GM12892 (cell line): ENCODE measurements at regions not wholly inside any gene's neighbourhood (a gene's known extent, or its start where the extent isn't known, plus 50 kb on each side); places are given as distances from the start of the nearest gene placed in this dataset.

Source experiments
- POLR2A ChIP-seq: IDR thresholded peaks from 2 replicates; pipeline ENCODE4 v1.6.1; 2011; ENCODE audit warnings: low read depth, low read length, control low read depth
- POLR2AphosphoS5 ChIP-seq: IDR thresholded peaks from 2 replicates; pipeline ENCODE4 v1.6.1; 2011; ENCODE audit warnings: low read depth, low read length, control low read depth
- TAF1 ChIP-seq: IDR thresholded peaks from 2 replicates; pipeline ENCODE4 v1.6.1; 2011; ENCODE audit warnings: low read depth, mild to moderate bottlenecking, control low read depth, low read length, borderline replicate concordance

DNA sequence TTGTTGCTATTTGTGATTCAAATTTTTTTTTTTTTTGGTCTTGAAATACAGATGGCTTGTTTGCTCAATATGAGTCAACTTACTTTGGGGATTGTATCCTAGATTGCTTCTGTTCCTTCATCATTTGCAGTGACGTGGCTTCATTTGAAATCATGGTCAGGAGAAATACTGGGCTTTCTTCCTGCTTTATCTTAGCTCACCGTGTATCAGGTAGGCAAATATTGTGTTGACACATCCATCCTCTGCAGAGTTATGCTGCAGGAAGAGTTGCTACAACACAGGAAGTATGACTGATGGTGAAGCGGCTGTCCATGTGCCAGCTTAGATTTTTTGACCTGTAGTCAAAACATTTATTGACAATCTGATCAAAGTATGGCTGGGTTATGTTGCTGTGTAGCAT, 232.2 kb downstream of the C4orf33 start:
- no peak for TF ChIP-seq POLR2A
- no peak for TF ChIP-seq POLR2AphosphoS5
- TF ChIP-seq TAF1 = no peak
